ENCODE measurements at regions not wholly inside any gene's neighbourhood (a gene's known extent, or its start where the extent isn't known, plus 50 kb on each side); places are given as distances from the start of the nearest gene placed in this dataset.

DNA sequence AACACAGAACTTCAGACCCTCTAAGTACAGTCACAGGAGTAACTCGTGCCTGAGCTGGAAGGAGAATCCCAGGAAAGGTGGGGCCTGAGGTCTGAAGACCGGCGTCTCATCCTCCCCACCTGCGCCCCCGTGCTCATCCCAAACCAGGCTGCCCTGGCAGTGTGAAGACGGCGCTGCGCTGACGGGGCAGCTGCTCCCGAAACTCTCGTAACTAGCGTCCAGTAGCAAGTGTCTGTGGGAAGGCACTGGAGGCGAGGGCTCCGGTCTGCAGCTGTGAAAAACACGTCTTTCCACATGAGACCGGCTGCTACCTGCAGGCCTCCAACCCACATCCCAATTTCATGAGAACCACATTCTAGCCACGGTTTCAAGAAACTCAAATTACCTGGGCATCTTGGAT is 136.6 kb upstream of the RNF32 start:
- TF ChIP-seq, protein P1, sequence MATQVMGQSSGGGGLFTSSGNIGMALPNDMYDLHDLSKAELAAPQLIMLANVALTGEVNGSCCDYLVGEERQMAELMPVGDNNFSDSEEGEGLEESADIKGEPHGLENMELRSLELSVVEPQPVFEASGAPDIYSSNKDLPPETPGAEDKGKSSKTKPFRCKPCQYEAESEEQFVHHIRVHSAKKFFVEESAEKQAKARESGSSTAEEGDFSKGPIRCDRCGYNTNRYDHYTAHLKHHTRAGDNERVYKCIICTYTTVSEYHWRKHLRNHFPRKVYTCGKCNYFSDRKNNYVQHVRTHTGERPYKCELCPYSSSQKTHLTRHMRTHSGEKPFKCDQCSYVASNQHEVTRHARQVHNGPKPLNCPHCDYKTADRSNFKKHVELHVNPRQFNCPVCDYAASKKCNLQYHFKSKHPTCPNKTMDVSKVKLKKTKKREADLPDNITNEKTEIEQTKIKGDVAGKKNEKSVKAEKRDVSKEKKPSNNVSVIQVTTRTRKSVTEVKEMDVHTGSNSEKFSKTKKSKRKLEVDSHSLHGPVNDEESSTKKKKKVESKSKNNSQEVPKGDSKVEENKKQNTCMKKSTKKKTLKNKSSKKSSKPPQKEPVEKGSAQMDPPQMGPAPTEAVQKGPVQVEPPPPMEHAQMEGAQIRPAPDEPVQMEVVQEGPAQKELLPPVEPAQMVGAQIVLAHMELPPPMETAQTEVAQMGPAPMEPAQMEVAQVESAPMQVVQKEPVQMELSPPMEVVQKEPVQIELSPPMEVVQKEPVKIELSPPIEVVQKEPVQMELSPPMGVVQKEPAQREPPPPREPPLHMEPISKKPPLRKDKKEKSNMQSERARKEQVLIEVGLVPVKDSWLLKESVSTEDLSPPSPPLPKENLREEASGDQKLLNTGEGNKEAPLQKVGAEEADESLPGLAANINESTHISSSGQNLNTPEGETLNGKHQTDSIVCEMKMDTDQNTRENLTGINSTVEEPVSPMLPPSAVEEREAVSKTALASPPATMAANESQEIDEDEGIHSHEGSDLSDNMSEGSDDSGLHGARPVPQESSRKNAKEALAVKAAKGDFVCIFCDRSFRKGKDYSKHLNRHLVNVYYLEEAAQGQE (IDR thresholded peaks at IDR 0.05; ENCODE audit: low read depth) = no peak
- no peak for TF ChIP-seq NFIC (IDR thresholded peaks at IDR 0.05)
- TF ChIP-seq EP300 (IDR thresholded peaks at IDR 0.05; ENCODE audit: borderline replicate concordance) = no peak
- TF ChIP-seq, protein P2, sequence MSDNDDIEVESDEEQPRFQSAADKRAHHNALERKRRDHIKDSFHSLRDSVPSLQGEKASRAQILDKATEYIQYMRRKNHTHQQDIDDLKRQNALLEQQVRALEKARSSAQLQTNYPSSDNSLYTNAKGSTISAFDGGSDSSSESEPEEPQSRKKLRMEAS (IDR thresholded peaks at IDR 0.05) = no peak
- no peak for TF ChIP-seq ZBTB7A (IDR thresholded peaks at IDR 0.05; ENCODE audit: low read depth)
- TF ChIP-seq TAF1 (IDR thresholded peaks at IDR 0.05; ENCODE audit: low read depth) = no peak
- no peak for TF ChIP-seq RAD21 (IDR thresholded peaks at IDR 0.05; ENCODE audit: low read depth)
- TF ChIP-seq TCF12 (IDR thresholded peaks at IDR 0.05; ENCODE audit: low read depth) = no peak
- TF ChIP-seq YY1 (IDR thresholded peaks at IDR 0.05; ENCODE audit: low read depth) = no peak
- no peak for TF ChIP-seq EGR1 (IDR thresholded peaks at IDR 0.05)
- TF ChIP-seq FOXM1 (IDR thresholded peaks at IDR 0.05; ENCODE audit: borderline replicate concordance, low read depth) = no peak
- no peak for TF ChIP-seq CREB1 (IDR thresholded peaks at IDR 0.05; ENCODE audit: low read depth)

All from Ishikawa (cell line).